Activated naive CD4-positive, alpha-beta T cell (primary cell): ENCODE measurements at regions not wholly inside any gene's neighbourhood (a gene's known extent, or its start where the extent isn't known, plus 50 kb on each side); places are given as distances from the start of the nearest gene placed in this dataset.

ENCODE experiments used
- DNase-seq, 4 experiments: peaks; one replicate each; lab custom pipeline; 2025; lab: John Stamatoyannopoulos, UW

- DNase-seq: no peak
These were observed 239.1 kb downstream of the KLF12 start for GRCh38 chr13:73894995-73895571.

- no peak for DNase-seq
These were observed 240.4 kb downstream of the KLF12 start for GRCh38 chr13:73893833-73894232.

GRCh38 chr13:73891805-73892204 lies 242.4 kb downstream of the KLF12 start:
- no peak for DNase-seq

GRCh38 chr13:73883162-73883561 lies 251.0 kb downstream of the KLF12 start:
- DNase-seq: no peak

- no peak for DNase-seq
These were observed 253.8 kb downstream of the KLF12 start for GRCh38 chr13:73880365-73880764.

- DNase-seq: no peak
These were observed 254.7 kb downstream of the KLF12 start for GRCh38 chr13:73879346-73880015.

GRCh38 chr13:73877399-73877798 lies 256.8 kb downstream of the KLF12 start:
- no peak for DNase-seq

- DNase-seq: no peak
These were observed 257.9 kb downstream of the KLF12 start for GRCh38 chr13:73876323-73876722.

- no peak for DNase-seq
These were observed 260.0 kb downstream of the KLF12 start for GRCh38 chr13:73873940-73874830.

- no peak for DNase-seq
These were observed 261.8 kb downstream of the KLF12 start for GRCh38 chr13:73872397-73872796.

- no peak for DNase-seq
These were observed 263.0 kb downstream of the KLF12 start for GRCh38 chr13:73870970-73871935.

- DNase-seq: no peak
These were observed 264.0 kb downstream of the KLF12 start for GRCh38 chr13:73870036-73870741.

- DNase-seq: no peak
These were observed 269.2 kb downstream of the KLF12 start for GRCh38 chr13:73865027-73865426.

GRCh38 chr13:73861136-73861535 lies 273.1 kb downstream of the KLF12 start:
- DNase-seq: no peak

- no peak for DNase-seq
These were observed 273.7 kb downstream of the KLF12 start for GRCh38 chr13:73860501-73860900.

GRCh38 chr13:73859841-73860240 lies 274.4 kb downstream of the KLF12 start:
- no peak for DNase-seq

GRCh38 chr13:73857106-73857505 lies 277.1 kb downstream of the KLF12 start:
- no peak for DNase-seq

- no peak for DNase-seq
These were observed 283.1 kb downstream of the KLF12 start for GRCh38 chr13:73851104-73851503.

GRCh38 chr13:73850104-73850873 lies 283.9 kb downstream of the KLF12 start:
- DNase-seq: no peak

- no peak for DNase-seq
These were observed 284.9 kb downstream of the KLF12 start for GRCh38 chr13:73849292-73849691.
